ENCODE measurements at regions not wholly inside any gene's neighbourhood (a gene's known extent, or its start where the extent isn't known, plus 50 kb on each side); places are given as distances from the start of the nearest gene placed in this dataset.

DNA sequence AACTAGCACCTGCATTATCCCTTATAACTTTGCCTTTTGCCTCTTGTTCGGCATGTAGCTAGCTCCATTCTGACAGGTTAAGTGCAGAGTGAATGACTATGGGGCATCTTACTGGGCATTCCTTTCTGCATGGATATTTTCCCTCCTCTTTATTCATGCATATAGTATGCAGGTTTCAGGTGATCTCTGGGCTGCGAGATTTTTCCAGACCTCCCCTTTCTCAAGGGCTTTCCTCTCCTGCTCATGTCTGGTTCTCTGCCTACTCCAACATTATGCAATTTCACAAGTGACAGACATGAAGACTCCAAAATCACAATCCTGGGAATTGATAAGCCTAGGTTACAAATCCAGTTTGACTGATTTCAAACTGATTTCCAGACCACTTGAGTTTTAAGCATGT is 503.8 kb downstream of the NXPH1 start:
- DNase-seq, result no peak

DNA sequence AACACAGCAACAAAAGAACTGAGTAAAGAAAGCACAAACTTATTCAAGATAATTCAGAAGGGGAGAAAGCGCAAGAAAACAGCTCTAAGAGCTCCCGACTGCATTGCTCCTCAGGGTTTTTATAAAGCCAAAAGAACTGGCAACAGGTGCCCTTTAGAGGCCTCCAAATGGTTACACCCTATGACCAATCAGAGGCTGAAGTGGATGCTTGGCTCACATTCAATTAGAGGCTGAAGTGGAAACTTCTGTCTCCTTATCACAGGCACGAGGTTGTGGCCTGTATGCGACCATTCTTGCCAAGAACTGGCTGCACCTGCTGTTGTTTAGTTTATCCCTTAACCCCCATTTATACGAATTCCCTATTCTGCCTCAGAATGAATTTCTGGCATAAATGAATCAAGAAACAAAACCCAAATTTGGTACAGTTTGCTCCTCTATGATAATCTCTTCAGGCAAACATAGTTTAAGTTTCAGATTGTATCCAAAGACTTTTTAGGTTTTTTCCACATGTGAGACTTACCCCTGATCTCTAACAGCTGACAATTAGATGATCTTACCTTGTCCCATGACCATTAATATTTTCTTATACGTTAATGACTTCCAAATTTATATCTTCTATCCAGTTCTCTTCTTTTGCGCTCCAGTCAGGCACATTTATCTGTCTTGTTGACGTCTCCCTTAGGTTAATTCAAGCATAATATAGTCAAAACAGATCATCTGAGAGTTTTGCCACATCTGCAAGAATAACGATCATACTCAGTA is 504.8 kb downstream of the NXPH1 start:
- DNase-seq, result no peak

DNA sequence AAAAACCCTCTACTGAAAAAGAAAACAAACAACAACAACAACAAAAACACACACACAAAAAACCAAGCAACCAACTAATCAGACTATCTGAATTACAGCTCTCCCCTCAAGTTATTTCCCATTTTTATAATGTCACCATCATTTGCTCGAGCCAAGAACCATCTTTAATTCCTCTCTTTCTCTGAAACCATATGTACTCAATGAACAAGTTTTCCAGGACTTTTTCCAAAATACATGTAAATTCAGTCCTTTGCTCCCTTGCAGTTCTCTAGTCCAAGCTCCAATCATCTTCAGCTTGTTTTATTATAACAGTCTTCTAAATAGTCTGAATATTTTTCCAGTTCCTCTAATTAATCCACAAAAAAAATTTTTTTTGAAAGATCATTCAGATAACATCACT is 506.0 kb downstream of the NXPH1 start:
- no peak for DNase-seq

DNA sequence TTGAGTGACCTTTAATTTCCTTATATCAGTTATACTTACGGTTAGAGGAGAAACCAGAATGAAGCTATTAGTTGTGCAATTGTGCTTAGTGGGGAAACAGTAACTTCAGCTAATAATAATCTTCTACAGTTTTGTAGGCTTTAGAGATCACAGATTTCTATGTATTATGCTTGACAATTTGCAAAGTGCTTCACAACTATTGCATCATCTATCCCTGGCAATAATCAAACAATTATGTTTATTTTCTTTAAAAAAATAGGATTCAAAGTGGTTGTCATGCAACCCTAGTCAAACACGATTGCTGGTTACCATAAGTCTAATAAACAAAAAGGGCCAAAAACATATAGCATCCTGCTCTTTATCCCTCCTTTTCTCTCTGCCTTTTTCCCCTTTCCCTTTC is 530.3 kb downstream of the NXPH1 start:
- no peak for DNase-seq

DNA sequence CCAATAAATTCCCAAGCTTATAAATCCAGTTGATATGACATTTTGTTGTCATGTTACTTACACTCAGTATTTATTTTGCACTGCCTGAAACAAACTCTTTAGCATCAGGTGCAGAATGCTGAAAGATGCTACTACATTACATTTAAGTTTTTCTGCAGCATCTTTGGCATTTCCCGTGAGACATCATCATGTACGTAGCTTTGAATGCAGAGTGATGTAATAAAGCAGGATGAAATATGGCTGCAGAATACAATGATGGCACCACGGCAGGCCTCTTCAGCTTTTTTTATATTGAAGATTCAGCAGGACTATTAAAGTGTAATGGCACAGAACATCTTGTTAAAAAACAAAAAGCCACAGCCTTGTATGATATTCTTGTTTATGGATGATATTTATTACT is 531.8 kb downstream of the NXPH1 start:
- no peak for DNase-seq

DNA sequence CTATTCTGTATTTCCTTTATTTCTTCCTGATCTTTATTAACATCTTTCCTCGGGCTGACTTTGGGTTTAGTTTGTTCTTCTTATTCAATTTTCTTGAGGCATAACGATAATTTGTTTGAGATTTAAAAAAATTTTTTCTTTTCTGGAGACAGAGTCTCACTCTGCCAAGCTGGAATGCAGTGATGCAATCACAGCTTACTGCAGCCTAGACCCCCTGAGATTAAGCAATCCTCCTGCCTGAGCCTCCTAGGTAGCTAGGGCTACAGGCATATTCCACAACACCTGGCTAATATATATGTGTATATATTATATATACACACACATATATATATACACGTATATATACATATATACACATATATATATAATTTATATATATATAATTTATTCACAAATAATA is 540.2 kb downstream of the NXPH1 start:
- DNase-seq, result no peak

DNA sequence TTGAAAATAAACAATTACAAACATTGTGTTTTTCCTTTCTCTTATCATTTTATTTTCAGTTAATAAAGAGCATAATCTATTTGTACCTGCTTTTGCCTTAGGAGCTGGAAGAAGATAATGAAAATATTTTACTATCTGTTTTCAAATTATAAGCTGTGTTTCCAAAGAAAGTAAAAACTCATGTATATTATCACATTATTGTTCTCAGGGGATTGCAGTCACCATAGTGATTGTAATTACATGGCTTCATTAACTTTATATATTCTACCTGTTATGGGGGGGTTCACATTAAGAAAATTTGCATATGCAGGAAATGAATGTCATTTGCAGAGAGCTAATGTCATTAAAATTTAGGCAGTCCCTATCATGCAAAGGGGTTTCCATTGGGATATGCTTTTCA is 542.3 kb downstream of the NXPH1 start:
- DNase-seq, result no peak

DNA sequence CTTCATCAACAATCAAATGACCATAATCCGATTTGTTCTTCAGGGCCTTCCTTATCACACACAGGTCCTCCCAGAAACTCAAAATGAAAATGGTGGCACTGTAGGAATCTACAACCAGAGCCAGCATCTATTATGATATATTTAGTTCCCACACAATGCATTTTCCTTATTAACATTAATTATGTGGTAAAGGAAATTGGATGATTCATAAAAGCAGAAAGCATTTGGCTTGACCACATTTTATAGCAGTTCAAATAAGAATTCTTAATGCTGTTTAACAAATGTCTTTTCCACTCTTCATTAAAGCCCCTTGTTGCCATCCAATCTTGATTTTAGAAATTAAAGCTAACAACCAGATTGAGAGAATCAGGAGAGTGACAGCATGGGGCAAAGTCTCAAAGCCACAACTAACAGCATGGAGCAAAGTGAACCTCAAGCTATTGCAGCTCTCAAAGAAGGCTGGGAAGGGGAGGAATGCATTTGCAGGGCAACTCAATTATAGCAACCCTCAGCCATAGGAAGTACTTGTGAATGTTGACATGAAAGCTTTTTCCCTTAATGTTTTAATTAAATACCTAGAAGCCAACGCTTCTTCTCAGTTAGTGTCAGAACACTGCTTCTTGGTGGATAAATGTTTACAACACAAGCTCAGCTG is 549.1 kb downstream of the NXPH1 start:
- DNase-seq, result no peak

DNA sequence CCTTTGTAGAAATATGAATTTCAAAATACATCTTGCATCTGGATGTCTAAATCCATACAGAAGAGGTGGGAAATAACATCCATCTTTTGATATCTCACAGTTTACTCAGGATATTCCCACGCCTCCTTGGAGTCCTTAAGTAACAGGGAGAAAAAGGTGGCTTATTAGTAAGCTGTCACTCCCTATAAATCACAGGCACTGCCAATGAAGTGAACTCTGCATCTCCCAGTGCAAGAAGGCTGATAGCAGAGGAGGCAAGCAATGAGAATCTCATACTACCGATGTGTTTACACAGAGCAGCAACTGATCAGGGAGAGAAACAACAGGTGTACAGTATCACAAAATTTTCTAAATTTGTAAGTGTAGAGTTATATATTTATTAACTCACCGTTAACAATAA is 551.8 kb downstream of the NXPH1 start:
- no peak for DNase-seq

DNA sequence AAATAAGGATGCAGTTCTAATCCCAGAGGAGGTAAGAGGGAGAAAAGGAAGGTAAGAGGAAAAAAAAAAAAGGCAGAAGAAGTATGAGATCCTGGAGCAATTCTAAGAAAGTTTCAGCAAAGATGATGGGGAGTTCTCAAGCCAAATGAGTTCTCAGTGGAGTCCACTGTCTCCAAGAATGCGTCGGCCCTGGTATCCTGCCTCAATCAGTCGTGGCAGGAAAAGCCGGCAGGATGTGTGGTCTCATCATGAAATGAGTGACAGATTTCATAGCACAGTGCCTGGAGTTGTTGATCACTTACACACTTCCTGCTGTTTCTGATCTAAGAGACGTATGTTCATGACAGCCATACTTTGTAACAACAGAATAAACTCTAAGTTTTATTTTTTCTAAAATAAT is 554.9 kb downstream of the NXPH1 start:
- DNase-seq, result no peak

DNA sequence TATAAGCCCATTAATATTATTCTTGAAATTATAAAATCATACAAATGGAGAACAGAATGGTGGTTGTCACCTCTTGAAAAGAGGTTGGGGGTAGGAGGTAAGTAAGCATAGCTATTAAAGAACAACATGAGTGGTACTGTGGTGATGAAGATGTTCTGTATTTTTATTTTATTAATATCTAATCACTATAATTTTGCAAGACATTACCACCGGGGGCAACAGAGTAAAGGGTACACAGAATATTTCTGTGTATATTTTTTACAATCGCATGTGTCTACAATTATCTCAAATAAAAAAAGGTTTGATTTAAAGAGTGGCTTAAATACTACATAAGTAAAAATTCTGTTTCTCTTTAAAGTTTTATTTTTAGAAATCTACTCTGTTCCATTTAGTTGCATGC is 557.8 kb downstream of the NXPH1 start:
- no peak for DNase-seq

DNA sequence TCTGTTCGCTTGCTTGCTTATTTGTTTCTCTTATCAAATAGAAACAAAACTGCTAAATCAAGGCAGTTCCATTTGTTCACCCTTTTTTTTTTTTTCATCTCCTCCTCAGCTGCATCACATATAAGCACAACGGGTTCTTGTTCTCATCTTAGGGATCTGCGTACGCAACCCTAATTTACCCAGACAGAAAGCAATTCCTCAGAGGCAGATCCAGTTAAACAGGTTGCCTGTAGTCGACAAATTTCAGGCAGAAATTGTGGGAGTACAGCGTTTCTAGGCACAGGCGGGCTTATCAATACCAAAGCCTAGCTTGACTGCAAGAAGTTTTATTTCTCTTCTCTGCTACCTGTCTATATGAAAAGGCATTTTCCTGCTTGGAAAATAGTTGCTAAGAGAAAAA is 565.4 kb downstream of the NXPH1 start:
- DNase-seq, result no peak

DNA sequence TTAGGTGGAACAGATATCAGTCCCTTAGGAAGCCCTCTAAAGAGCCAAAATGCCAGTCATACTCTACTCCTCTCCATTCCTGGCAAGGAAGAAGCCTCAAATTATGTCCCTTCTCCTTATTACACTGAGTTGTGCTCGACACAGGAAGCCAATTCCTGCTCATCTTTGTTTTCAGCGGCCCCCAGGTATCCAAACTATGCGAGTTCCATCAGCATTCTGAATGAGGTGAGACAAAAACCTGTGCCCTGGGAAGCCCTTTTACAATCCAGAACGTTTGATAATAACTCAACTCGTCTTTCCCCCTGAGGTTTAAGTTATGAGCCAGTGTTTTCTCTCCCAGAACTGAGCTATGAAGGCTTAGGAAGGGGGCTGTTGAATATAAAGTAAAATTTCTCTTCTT is 580.5 kb downstream of the NXPH1 start:
- DNase-seq, result no peak

DNA sequence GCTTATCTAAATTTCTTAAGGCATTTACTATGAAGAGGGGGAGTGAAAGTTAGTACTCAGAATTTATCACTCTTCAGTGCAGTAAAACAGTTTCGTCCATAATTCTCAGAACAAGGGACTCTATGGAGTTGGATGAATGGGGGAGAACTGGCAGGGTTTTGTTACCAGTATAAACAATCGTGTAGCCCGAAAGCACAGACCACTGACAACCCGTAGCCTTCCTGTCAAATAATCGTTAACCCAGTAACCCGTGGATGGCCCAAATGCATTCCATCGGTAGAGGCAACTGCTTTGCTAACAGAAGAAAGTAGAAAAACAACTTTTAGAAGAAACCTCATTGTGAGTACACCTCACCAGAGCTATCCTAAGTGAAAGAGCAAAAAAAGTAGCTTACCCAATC is 583.9 kb downstream of the NXPH1 start:
- DNase-seq, result peak; percentile 88

DNA sequence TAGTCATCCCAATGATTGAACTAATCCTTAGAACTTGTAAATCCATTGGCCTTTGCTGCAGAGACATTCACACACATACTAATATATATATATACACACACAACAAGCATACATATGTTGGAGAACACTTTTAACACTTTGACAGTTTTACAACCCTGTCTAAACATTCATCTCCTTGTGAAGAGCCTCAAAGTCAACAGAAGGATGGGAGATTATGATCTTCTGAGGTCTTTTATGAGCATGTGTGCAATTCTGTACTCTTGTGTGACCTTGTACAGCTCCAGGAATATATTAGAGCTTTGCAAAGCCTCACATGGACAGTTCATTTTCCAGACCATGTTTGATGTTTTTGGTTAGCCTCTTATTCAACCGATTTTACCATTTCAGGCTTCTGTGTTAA is 589.0 kb downstream of the NXPH1 start:
- DNase-seq, result no peak

DNA sequence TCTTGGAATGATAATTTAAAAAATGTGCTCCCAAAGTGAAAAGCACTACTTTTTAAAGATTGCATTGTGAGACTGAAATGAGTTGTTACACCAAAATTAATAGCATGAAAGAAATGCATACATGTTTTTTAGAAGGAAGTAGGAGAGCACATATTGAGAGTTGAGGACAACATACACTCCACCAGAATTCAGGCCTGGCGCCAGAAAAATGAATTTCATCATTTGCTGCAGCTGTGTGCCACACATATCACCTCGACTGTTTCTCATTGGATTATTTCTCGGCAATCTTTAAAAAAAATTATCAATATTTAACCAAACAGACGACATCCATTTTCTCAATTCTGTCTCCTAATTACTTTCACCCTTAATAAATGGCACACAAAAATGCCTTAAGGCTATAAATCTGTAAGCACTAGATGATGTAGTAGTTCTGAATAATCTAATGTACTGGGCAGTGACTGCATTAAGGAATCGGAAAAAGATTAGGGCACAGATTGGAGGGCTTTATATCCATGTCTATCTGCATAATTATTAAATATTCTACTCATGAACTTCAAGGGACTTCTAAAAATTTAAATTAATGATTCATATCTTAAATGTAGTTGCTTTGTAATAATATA is 590.4 kb downstream of the NXPH1 start:
- DNase-seq, result no peak

DNA sequence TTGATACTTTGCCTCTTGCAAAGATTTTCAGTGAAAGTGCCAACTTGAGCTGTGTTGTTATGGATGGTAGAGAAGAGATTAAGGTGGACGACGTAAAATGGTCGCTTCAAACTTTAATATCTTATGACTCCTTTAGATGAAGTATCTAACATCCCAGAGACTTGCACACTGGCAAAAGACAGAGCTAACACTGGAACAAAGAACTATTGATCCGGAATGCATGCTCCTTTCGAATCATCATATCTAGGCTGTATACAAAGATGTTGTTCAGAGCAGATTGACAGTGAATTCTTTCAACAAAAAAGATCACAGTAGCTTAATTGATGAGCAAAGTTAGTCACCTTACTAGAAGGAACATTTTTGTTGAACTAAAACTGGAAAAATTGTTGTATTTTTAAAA is 592.7 kb downstream of the NXPH1 start:
- no peak for DNase-seq

DNA sequence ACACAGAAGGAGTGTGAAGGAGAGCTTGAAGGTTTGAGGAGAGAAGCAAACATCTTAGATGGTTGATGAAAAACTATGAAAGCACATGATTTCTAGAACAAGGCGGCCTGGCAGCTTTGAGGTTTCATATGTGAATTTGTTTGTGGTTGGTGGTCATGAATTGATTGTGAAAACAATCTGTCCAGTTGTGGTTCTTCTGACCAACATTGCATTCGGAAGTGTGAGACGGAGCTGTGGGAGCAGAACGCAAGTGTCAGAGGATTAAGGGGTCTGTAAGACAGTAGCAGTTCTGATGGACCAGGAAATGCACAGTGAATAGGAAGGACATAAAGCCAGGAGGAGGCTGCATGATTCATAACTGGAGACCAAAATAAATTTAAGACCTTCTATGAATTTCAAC is 594.6 kb downstream of the NXPH1 start:
- DNase-seq, result no peak

DNA sequence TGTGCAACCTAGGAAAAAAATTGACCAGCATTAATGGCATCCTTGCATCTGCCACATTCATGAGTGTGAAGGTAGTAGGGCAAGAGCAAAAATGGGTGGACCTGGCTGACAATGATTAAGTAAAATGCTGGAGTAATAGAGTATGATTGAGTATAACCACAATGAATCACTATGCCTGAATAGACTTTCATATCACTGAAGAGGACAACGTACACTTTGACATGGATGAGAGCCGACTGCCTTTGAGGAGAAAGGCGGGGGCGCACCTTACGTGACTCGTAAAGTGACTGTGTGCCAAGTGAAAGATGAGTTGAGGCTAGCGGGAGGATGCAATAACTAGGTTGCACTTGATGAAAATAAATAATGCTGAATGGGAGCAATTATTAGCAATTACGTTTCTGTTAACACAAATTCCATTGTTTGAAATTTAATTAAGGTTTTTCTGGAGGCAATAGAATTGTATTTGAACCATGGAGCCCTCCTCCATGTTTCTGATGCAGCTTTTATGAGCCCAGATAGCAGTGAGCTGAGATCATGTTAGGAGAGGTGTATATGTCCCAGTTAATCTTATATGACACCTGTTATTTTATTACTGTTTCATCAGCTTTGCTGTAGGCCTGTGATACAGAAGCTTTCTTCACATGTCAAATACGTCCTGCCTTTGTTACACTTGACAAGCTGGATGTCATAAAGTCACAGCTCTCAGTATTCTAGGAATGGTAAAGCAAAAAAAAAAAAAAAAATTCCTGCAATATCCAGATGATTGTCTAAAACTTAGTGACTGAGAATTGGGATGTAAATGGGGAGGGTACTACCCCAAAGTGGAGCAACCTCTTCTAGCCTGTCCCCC is 596.5 kb downstream of the NXPH1 start:
- no peak for DNase-seq

DNA sequence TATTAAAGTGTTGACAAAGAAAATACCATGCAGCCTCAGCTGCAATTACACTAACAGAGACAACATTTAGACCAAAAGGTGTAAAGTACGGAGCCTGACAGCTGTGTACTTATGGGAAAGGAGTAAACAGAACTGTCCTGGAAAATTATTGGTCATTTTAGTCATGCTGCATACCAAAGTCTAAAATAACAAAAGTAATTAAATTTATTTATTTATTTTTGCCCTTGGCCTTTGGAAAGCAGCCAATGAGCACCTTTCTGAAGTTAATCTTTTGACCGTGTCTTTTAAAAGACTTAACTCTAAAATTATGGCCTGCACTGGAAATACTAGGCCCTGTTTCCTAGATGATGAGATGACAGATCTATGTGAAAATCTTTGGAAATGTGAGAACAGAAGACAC is 597.6 kb downstream of the NXPH1 start:
- no peak for DNase-seq

DNA sequence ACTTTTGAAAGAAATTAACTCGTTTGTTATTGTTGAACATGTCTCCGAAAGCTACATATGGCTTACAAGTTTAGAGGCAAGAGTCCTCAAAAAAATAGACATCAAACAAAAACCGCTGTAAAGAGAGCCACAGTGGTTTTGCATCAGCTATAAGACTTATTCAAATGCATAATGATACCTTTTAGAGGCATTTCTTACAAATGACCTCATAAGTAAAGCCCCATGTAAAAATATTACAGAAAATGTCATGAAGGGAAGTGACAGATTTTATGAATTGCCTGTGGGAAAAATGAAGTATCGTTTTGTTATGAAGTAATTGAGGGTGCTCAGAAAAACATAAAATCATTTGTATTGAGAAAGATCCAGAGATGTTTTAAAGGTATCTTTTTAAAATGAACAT is 598.0 kb downstream of the NXPH1 start:
- DNase-seq, result no peak

DNA sequence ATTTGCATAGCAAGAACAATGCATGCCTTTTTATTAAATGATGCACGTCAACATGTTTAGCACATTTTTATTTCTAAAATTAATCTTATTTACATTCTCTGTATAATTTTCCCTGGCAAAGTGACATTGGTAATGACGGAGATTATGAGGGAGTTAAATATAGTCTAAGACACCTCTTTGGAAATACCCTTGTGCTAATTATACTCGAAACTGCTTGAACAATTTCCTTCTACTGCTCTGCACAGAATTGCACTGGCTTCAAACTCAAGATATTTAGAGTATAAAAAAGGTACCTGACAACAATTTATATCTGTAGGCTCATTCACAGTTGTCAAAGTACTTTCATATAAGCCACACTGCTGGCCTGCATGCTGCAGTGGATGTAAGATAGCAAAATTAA is 602.7 kb downstream of the NXPH1 start:
- no peak for DNase-seq
